HEK293 (cell line): ENCODE measurements at regions not wholly inside any gene's neighbourhood (a gene's known extent, or its start where the extent isn't known, plus 50 kb on each side); places are given as distances from the start of the nearest gene placed in this dataset.
"Not testable (repeated sequence)": the region's sequence is repeated elsewhere in the genome, so short reads cannot be mapped to it uniquely, and the experiment has no call there.

ENCODE experiments used
- MEIS1 ChIP-seq: sonication (generic); formaldehyde crosslinking; IDR thresholded peaks from 2 replicates; pipeline ENCODE4 v1.8.1; 2022; ENCODE audit warnings: missing genetic modification reagents, mild to moderate bottlenecking, borderline replicate concordance
- SP2 ChIP-seq: fragments of 450-650 bp; formaldehyde crosslinking; IDR thresholded peaks from 2 replicates; pipeline ENCODE4 v1.5.1; 2016; ENCODE audit warnings: missing biosample characterization, missing genetic modification characterization
- YY1 ChIP-seq: fragments of 450-650 bp; formaldehyde crosslinking; IDR thresholded peaks from 2 replicates; pipeline ENCODE4 v1.5.1; 2018; ENCODE audit warnings: missing biosample characterization, missing genetic modification characterization
- TF ChIP-seq, protein P1 (sequence below): fragments of 450-650 bp; formaldehyde crosslinking; IDR thresholded peaks from 2 replicates; pipeline ENCODE4 v1.5.1; 2016; ENCODE audit warnings: missing biosample characterization, missing genetic modification characterization
- TF ChIP-seq, protein P2 (sequence below): fragments of 450-650 bp; formaldehyde crosslinking; IDR thresholded peaks from 2 replicates; pipeline ENCODE4 v1.5.1; 2016; ENCODE audit warnings: missing biosample characterization, missing genetic modification characterization

DNA sequence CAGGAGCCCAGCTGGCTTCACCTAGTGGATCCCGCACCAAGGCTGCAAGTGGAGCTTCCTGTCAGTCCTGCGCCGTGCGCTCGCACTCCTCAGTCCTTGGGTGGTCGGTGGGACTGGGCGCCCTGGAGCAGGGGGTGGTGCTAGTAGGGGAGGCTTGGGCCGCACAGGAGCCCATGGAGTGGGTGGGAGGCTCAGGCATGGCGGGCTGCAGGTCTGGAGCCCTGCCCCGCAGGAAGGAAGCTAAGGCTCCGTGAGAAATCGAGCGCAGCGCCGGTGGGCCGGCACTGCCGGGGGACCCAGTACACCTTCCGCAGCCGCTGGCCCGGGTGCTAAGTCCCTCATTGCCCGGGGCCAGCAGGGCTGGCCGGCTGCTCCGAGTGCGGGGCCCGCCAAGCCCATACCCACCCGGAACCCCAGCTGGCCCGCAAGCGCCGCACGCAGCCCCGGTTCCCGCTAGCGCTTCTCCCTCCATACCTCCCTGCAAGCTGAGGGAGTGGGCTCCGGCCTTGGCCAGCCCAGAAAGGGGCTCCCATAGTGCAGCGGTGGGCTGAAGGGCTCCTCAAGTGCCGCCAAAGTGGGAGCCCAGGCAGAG lies 1425.2 kb upstream of the PRMT6 start:
- TF ChIP-seq, protein P1, sequence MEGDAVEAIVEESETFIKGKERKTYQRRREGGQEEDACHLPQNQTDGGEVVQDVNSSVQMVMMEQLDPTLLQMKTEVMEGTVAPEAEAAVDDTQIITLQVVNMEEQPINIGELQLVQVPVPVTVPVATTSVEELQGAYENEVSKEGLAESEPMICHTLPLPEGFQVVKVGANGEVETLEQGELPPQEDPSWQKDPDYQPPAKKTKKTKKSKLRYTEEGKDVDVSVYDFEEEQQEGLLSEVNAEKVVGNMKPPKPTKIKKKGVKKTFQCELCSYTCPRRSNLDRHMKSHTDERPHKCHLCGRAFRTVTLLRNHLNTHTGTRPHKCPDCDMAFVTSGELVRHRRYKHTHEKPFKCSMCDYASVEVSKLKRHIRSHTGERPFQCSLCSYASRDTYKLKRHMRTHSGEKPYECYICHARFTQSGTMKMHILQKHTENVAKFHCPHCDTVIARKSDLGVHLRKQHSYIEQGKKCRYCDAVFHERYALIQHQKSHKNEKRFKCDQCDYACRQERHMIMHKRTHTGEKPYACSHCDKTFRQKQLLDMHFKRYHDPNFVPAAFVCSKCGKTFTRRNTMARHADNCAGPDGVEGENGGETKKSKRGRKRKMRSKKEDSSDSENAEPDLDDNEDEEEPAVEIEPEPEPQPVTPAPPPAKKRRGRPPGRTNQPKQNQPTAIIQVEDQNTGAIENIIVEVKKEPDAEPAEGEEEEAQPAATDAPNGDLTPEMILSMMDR (tag by site-specific recombination) = not testable (repeated sequence)
- TF ChIP-seq SP2 (tag by site-specific recombination); YY1 (tag by site-specific recombination); MEIS1 (CRISPR knock-in tag): not testable (repeated sequence)
- TF ChIP-seq, protein P2, sequence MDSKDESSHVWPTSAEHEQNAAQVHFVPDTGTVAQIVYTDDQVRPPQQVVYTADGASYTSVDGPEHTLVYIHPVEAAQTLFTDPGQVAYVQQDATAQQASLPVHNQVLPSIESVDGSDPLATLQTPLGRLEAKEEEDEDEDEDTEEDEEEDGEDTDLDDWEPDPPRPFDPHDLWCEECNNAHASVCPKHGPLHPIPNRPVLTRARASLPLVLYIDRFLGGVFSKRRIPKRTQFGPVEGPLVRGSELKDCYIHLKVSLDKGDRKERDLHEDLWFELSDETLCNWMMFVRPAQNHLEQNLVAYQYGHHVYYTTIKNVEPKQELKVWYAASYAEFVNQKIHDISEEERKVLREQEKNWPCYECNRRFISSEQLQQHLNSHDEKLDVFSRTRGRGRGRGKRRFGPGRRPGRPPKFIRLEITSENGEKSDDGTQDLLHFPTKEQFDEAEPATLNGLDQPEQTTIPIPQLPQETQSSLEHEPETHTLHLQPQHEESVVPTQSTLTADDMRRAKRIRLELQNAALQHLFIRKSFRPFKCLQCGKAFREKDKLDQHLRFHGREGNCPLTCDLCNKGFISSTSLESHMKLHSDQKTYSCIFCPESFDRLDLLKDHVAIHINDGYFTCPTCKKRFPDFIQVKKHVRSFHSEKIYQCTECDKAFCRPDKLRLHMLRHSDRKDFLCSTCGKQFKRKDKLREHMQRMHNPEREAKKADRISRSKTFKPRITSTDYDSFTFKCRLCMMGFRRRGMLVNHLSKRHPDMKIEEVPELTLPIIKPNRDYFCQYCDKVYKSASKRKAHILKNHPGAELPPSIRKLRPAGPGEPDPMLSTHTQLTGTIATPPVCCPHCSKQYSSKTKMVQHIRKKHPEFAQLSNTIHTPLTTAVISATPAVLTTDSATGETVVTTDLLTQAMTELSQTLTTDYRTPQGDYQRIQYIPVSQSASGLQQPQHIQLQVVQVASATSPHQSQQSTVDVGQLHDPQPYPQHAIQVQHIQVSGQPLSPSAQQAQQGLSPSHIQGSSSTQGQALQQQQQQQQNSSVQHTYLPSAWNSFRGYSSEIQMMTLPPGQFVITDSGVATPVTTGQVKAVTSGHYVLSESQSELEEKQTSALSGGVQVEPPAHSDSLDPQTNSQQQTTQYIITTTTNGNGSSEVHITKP (tag by site-specific recombination) = not testable (repeated sequence)
